ENCODE measurements at regions not wholly inside any gene's neighbourhood (a gene's known extent, or its start where the extent isn't known, plus 50 kb on each side); places are given as distances from the start of the nearest gene placed in this dataset.

DNA sequence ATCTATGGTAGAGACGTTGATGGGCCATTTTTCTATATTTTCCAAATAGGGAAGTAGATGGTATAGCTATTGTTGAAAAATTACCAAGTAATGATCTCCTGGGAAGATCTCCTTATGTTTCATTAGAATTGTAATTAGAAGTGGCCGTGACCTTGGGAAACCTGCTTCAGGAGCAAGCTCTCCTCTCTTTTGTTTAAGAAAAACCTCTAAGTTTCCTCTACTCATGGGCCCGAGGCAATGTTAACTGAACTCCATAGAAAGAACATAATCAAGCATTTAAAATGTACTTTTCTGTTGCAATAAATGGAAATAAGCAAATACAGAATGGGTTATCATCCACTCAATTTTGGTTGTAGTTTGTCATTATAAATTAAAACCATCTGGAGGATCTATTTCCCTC, 511.2 kb upstream of the MDFIC2 start:
- Mint-ChIP-seq H3K36me3 (ENCODE audit: low read depth) (no peaks in the 10 kb centered on the region), H3K4me3 (no peak overlapping the region), H3K27ac (no peak overlapping the region), H3K9me3 (no peaks in the 10 kb centered on the region), H3K4me1 (ENCODE audit: low read depth) (no peaks in the 10 kb centered on the region), H3K27me3 (ENCODE audit: low read depth) (no peaks in the 10 kb centered on the region)

GRCh38 chr3:70822669-70823068, 510.2 kb upstream of the MDFIC2 start:
- H3K4me3 Mint-ChIP-seq, result no peak overlapping the region
- H3K4me1 Mint-ChIP-seq (ENCODE audit: low read depth), result no peaks in the 10 kb centered on the region
- no peaks in the 10 kb centered on the region for H3K36me3 Mint-ChIP-seq (ENCODE audit: low read depth)
- H3K9me3 Mint-ChIP-seq, result no peaks in the 10 kb centered on the region
- H3K27ac Mint-ChIP-seq, result no peak overlapping the region
- H3K27me3 Mint-ChIP-seq (ENCODE audit: low read depth), result no peaks in the 10 kb centered on the region

- Mint-ChIP-seq H3K4me1 (ENCODE audit: low read depth) (no peaks in the 10 kb centered on the region), H3K27me3 (ENCODE audit: low read depth) (no peaks in the 10 kb centered on the region), H3K9me3 (peaks cover 5% of the 10 kb centered on the region), H3K27ac (no peak overlapping the region), H3K36me3 (ENCODE audit: low read depth) (no peaks in the 10 kb centered on the region), H3K4me3 (no peak overlapping the region)
Measured at GRCh38 chr3:70821602-70822001, 509.2 kb upstream of the MDFIC2 start.

DNA sequence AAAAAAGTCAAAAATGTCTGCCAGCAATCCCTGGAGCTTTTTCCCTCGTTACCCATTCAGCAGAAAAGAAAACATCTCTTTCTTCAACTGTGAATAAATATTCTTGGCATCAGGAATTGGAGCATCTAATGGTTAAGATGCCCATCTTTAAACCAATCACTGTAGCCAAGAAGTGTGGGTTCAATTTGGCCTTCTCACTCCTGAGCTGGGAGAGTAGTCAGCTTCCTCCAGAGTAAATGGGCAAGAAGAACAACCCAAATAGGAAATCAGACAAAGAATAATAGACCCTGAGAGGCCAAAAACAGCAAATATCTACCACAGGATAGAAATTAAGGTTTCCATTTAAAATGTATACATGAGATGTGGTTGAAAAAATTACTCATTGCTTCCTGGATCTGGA, 508.0 kb upstream of the MDFIC2 start:
- no peaks in the 10 kb centered on the region for H3K27me3 Mint-ChIP-seq (ENCODE audit: low read depth)

GRCh38 chr3:70818145-70818544, 505.7 kb upstream of the MDFIC2 start:
- no peak overlapping the region for H3K4me3 Mint-ChIP-seq
- H3K27ac Mint-ChIP-seq, result no peak overlapping the region
- H3K9me3 Mint-ChIP-seq, result peaks cover 8% of the 10 kb centered on the region
- no peaks in the 10 kb centered on the region for H3K36me3 Mint-ChIP-seq (ENCODE audit: low read depth)
- H3K4me1 Mint-ChIP-seq (ENCODE audit: low read depth), result no peaks in the 10 kb centered on the region
- no peaks in the 10 kb centered on the region for H3K27me3 Mint-ChIP-seq (ENCODE audit: low read depth)

More for the DNA sequence above, 508.0 kb upstream of the MDFIC2 start:
- no peak overlapping the region for H3K27ac Mint-ChIP-seq
- H3K36me3 Mint-ChIP-seq (ENCODE audit: low read depth), result no peaks in the 10 kb centered on the region
- H3K4me3 Mint-ChIP-seq, result no peak overlapping the region
- H3K4me1 Mint-ChIP-seq (ENCODE audit: low read depth), result no peaks in the 10 kb centered on the region
- peaks cover 8% of the 10 kb centered on the region for H3K9me3 Mint-ChIP-seq

GRCh38 chr3:70816346-70816745, 503.9 kb upstream of the MDFIC2 start:
- Mint-ChIP-seq H3K27me3 (ENCODE audit: low read depth) (no peaks in the 10 kb centered on the region), H3K27ac (no peak overlapping the region), H3K9me3 (peaks cover 8% of the 10 kb centered on the region), H3K4me1 (ENCODE audit: low read depth) (no peaks in the 10 kb centered on the region), H3K4me3 (no peak overlapping the region), H3K36me3 (ENCODE audit: low read depth) (no peaks in the 10 kb centered on the region)

GRCh38 chr3:70815817-70816216, 503.4 kb upstream of the MDFIC2 start:
- Mint-ChIP-seq H3K4me1 (ENCODE audit: low read depth) (no peaks in the 10 kb centered on the region), H3K36me3 (ENCODE audit: low read depth) (no peaks in the 10 kb centered on the region), H3K27ac (no peak overlapping the region), H3K9me3 (peaks cover 8% of the 10 kb centered on the region), H3K27me3 (ENCODE audit: low read depth) (no peaks in the 10 kb centered on the region), H3K4me3 (no peak overlapping the region)

GRCh38 chr3:70813311-70813710, 500.9 kb upstream of the MDFIC2 start:
- Mint-ChIP-seq H3K4me3 (no peak overlapping the region), H3K36me3 (ENCODE audit: low read depth) (no peaks in the 10 kb centered on the region)

DNA sequence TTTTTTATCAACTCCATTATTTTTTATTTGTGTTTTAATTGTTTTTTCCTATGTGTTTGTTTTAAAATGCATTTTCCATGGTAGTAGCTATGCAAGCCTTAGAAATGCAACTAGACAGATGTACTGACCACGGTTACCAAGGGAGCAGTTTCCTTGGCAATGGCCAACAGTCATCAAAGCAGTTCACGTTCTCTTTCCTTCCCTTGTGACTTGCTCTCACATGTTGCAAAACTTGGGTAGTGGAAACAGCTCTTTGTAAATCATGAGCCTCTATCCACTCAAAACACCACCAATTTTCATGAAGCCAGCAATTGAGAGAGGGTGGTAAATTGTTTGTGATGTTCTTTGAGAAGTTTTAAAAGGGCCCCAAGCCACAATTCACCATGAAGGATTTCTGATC, 499.4 kb upstream of the MDFIC2 start:
- no peaks in the 10 kb centered on the region for H3K4me1 Mint-ChIP-seq (ENCODE audit: low read depth)
- H3K36me3 Mint-ChIP-seq (ENCODE audit: low read depth), result no peaks in the 10 kb centered on the region
- H3K9me3 Mint-ChIP-seq, result peaks cover 4% of the 10 kb centered on the region
- H3K27ac Mint-ChIP-seq, result no peak overlapping the region
- no peak overlapping the region for H3K4me3 Mint-ChIP-seq
- H3K27me3 Mint-ChIP-seq (ENCODE audit: low read depth), result peaks cover 3% of the 10 kb centered on the region

More at GRCh38 chr3:70813311-70813710, 500.9 kb upstream of the MDFIC2 start:
- Mint-ChIP-seq H3K27me3 (ENCODE audit: low read depth) (peaks cover 3% of the 10 kb centered on the region), H3K27ac (no peak overlapping the region), H3K9me3 (peaks cover 8% of the 10 kb centered on the region), H3K4me1 (ENCODE audit: low read depth) (no peaks in the 10 kb centered on the region)

DNA sequence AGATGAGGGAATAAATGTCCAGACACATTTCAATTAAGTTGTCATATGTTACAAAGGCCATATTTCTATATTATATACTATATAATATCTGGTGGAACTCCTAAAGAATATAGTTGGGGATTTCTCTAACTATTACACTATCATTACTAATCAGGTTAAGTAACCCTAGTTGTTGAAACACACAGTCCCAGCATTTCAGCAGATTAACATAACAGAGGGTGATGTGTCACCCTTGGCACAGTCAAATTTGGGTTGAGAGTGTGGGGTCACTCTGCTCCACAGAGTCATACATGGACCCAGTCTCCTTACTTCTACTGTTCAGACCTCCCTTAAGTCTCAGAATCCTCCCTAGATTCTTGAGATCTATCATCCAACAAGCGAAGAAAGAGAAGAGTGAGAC, 496.4 kb upstream of the MDFIC2 start:
- no peaks in the 10 kb centered on the region for H3K36me3 Mint-ChIP-seq (ENCODE audit: low read depth)
- H3K27ac Mint-ChIP-seq, result no peak overlapping the region
- no peaks in the 10 kb centered on the region for H3K9me3 Mint-ChIP-seq

DNA sequence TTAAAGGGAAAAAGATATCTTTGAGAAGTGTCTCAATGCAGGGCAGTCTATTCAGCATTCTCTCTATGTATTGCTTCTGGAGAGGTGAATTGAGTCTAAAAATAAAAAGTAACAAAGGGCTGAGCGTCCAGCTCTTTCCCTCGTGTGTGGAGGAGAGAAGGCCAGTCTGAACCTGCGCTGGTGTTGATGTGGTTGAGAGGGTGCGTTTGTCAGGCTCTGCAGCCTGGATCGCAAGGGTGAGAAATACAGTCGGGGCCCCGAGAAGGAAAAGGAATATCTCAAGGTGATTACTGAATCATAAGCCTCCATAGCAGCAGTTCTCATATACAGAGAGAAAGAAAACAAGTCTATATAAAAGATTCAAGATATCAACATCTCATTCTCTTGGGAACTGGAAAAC, 494.1 kb upstream of the MDFIC2 start:
- H3K4me3 Mint-ChIP-seq, result no peak overlapping the region
- H3K9me3 Mint-ChIP-seq, result no peaks in the 10 kb centered on the region
- no peak overlapping the region for H3K27ac Mint-ChIP-seq
- no peaks in the 10 kb centered on the region for H3K4me1 Mint-ChIP-seq (ENCODE audit: low read depth)
- H3K36me3 Mint-ChIP-seq (ENCODE audit: low read depth), result no peaks in the 10 kb centered on the region
- H3K27me3 Mint-ChIP-seq (ENCODE audit: low read depth), result peaks cover 3% of the 10 kb centered on the region

More for the DNA sequence above, 496.4 kb upstream of the MDFIC2 start:
- no peaks in the 10 kb centered on the region for H3K4me1 Mint-ChIP-seq (ENCODE audit: low read depth)
- peaks cover 3% of the 10 kb centered on the region for H3K27me3 Mint-ChIP-seq (ENCODE audit: low read depth)
- H3K4me3 Mint-ChIP-seq, result no peak overlapping the region

DNA sequence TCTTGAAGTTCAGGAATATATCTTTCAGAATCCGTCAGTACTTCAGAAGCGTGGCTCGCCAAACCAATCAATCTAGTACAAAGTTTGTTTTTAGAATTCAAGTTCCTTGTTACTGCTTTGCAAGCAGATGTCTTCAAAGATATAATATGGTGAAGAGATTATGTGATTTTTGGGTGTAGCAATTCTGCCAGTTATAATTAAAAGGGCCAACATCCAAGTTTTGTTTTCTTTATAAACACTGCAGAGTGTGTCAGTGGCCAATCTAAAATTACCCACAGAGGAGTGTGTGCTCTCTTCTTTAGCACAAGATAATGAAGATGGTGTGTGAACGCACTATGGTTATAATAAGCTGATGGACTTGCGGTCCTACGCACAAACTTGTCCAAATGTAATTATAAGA, 493.6 kb upstream of the MDFIC2 start:
- Mint-ChIP-seq H3K27ac (no peak overlapping the region), H3K4me3 (no peak overlapping the region), H3K4me1 (ENCODE audit: low read depth) (no peaks in the 10 kb centered on the region), H3K9me3 (no peaks in the 10 kb centered on the region), H3K36me3 (ENCODE audit: low read depth) (no peaks in the 10 kb centered on the region), H3K27me3 (ENCODE audit: low read depth) (peaks cover 6% of the 10 kb centered on the region)

GRCh38 chr3:70805061-70805889, 492.8 kb upstream of the MDFIC2 start:
- no peaks in the 10 kb centered on the region for H3K36me3 Mint-ChIP-seq (ENCODE audit: low read depth)
- H3K9me3 Mint-ChIP-seq, result no peaks in the 10 kb centered on the region
- H3K4me1 Mint-ChIP-seq (ENCODE audit: low read depth), result no peaks in the 10 kb centered on the region
- H3K27ac Mint-ChIP-seq, result no peak overlapping the region
- peaks cover 7% of the 10 kb centered on the region for H3K27me3 Mint-ChIP-seq (ENCODE audit: low read depth)
- no peak overlapping the region for H3K4me3 Mint-ChIP-seq

GRCh38 chr3:70803891-70804290, 491.5 kb upstream of the MDFIC2 start:
- no peaks in the 10 kb centered on the region for H3K36me3 Mint-ChIP-seq (ENCODE audit: low read depth)
- H3K27ac Mint-ChIP-seq, result no peak overlapping the region
- H3K27me3 Mint-ChIP-seq (ENCODE audit: low read depth), result peaks cover 4% of the 10 kb centered on the region
- H3K4me1 Mint-ChIP-seq (ENCODE audit: low read depth), result no peaks in the 10 kb centered on the region
- H3K9me3 Mint-ChIP-seq, result no peaks in the 10 kb centered on the region
- no peak overlapping the region for H3K4me3 Mint-ChIP-seq

DNA sequence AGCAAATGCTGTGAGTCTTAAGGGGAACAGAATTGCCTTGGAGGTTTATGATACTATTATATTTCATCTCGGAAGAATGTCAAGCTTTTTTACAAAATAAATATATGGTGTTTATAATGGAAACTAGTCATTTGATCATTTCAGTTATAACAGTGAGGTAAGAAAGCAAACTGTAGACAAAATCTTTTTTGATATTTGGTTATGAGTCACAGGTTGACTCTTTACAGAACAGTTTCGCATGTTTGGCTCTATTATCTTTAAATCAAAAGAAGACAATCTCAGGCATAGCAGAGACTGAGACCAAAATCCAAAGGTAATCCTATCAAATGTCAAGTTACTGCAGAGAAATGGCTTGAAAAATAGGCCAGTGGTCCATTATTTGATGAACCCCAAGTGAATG, 490.9 kb upstream of the MDFIC2 start:
- H3K9me3 Mint-ChIP-seq, result no peaks in the 10 kb centered on the region
- no peaks in the 10 kb centered on the region for H3K4me1 Mint-ChIP-seq (ENCODE audit: low read depth)
- no peak overlapping the region for H3K4me3 Mint-ChIP-seq
- H3K27ac Mint-ChIP-seq, result no peak overlapping the region
- H3K36me3 Mint-ChIP-seq (ENCODE audit: low read depth), result no peaks in the 10 kb centered on the region
- peaks cover 4% of the 10 kb centered on the region for H3K27me3 Mint-ChIP-seq (ENCODE audit: low read depth)
